Uterus (tissue), 2 donors: ENCODE measurements at regions not wholly inside any gene's neighbourhood (a gene's known extent, or its start where the extent isn't known, plus 50 kb on each side); places are given as distances from the start of the nearest gene placed in this dataset.

Experiments used
- POLR2A ChIP-seq, 2 donors: fragments of 450-650 bp; IDR thresholded peaks; one replicate each; pipeline ENCODE4 v1.6.1; 2016; ENCODE audit warnings: antibody characterized with exemption in 2 of 2, mild to moderate bottlenecking in 1 of 2, moderate library complexity in 1 of 2
- TF ChIP-seq, protein P1 (sequence below), 4 experiments: fragments of 200-600 bp in 2 of 4; fragments of 450-650 bp in 2 of 4; sonication (generic) in 2 of 4; IDR thresholded peaks; one replicate each; pipeline ENCODE4 v1.5.1; 2016 to 2019; ENCODE audit warnings: antibody characterized with exemption in 4 of 4, mild to moderate bottlenecking in 2 of 4, moderate library complexity in 1 of 4

DNA sequence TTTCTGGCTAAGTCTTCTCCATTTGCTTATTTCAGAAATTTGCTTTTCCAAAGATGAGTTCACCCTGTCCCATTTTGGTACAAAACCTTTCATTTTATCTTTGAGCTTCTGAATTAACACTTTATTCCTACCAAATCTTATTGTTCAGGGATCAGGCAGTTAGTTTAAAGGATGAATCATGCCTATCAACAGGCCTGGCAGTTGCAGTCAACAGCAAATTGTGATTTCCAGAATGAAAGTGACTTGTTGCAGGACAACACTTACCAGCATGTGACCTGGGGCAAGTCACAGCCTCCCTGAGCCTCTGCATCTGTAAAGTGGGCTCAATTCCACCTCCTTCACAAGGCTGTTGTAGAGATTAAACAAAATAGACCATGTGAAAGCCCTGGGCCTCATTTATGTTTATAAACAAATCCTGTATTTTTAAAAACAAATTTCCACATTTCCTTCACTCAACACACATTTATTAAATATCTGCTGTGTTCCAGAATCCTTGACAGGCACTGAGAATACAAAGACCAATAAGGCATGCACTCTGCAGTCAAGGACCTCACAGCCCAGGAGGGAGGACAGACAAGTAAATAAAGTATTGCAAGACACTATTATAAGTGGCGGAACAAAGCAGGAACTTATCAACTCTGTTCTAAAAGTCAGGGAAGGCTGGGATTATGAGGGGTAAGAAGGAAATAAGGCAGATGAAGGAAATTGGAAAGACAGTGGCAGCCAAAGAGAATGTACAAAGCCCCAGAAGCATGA, 359.1 kb upstream of the IL12A start:
- TF ChIP-seq, protein P1, sequence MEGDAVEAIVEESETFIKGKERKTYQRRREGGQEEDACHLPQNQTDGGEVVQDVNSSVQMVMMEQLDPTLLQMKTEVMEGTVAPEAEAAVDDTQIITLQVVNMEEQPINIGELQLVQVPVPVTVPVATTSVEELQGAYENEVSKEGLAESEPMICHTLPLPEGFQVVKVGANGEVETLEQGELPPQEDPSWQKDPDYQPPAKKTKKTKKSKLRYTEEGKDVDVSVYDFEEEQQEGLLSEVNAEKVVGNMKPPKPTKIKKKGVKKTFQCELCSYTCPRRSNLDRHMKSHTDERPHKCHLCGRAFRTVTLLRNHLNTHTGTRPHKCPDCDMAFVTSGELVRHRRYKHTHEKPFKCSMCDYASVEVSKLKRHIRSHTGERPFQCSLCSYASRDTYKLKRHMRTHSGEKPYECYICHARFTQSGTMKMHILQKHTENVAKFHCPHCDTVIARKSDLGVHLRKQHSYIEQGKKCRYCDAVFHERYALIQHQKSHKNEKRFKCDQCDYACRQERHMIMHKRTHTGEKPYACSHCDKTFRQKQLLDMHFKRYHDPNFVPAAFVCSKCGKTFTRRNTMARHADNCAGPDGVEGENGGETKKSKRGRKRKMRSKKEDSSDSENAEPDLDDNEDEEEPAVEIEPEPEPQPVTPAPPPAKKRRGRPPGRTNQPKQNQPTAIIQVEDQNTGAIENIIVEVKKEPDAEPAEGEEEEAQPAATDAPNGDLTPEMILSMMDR (IDR thresholded peaks at IDR 0.05) = no peak
- TF ChIP-seq POLR2A (IDR thresholded peaks at IDR 0.05) = no peak
